ENCODE measurements at regions not wholly inside any gene's neighbourhood (a gene's known extent, or its start where the extent isn't known, plus 50 kb on each side); places are given as distances from the start of the nearest gene placed in this dataset.

GRCh38 chr5:64019746-64020145 is 57.5 kb upstream of the HTR1A start:
- TF ChIP-seq CTCF (IDR thresholded peaks at IDR 0.05) (no peak), POLR2AphosphoS5 (IDR thresholded peaks at IDR 0.05) (no peak), POLR2A (IDR thresholded peaks at IDR 0.05) (no peak)
- Histone ChIP-seq H3K4me1 (no peaks in the 10 kb centered on the region), H3K27ac (no peak overlapping the region), H3K4me3 (no peak overlapping the region), H3K9me3 (no peaks in the 10 kb centered on the region), H3K27me3 (no peaks in the 10 kb centered on the region), H3K36me3 (no peaks in the 10 kb centered on the region)
- no peak for DNase-seq (ENCODE audit: low spot score in 2 of 2)
- intact Hi-C loops (cut with DNase I; ENCODE audit: low total_unique reads): no loop called here

- H3K27me3 ChIP-seq: no peaks in the 10 kb centered on the region
- no peak for DNase-seq (ENCODE audit: low spot score in 2 of 2)
- H3K36me3 ChIP-seq: no peaks in the 10 kb centered on the region
- H3K4me3 ChIP-seq: no peak overlapping the region
- no peaks in the 10 kb centered on the region for H3K4me1 ChIP-seq
- intact Hi-C loops (cut with DNase I; ENCODE audit: low total_unique reads): no loop called here
- TF ChIP-seq CTCF (IDR thresholded peaks at IDR 0.05) (no peak), POLR2AphosphoS5 (IDR thresholded peaks at IDR 0.05) (no peak), POLR2A (IDR thresholded peaks at IDR 0.05) (no peak)
- no peak overlapping the region for H3K27ac ChIP-seq
- no peaks in the 10 kb centered on the region for H3K9me3 ChIP-seq
Measured at GRCh38 chr5:64018966-64019365, 56.7 kb upstream of the HTR1A start.

- Histone ChIP-seq H3K9me3 (no peaks in the 10 kb centered on the region), H3K4me1 (no peaks in the 10 kb centered on the region), H3K27me3 (no peaks in the 10 kb centered on the region), H3K36me3 (no peaks in the 10 kb centered on the region), H3K27ac (no peak overlapping the region), H3K4me3 (no peak overlapping the region)
- intact Hi-C loops (cut with DNase I; ENCODE audit: low total_unique reads): no loop called here
- TF ChIP-seq POLR2AphosphoS5 (IDR thresholded peaks at IDR 0.05) (no peak), CTCF (IDR thresholded peaks at IDR 0.05) (no peak), POLR2A (IDR thresholded peaks at IDR 0.05) (no peak)
- DNase-seq (ENCODE audit: low spot score in 2 of 2): no peak
Measured at GRCh38 chr5:64015824-64016223, 53.6 kb upstream of the HTR1A start.
